ENCODE measurements at regions not wholly inside any gene's neighbourhood (a gene's known extent, or its start where the extent isn't known, plus 50 kb on each side); places are given as distances from the start of the nearest gene placed in this dataset.

GRCh38 chr2:100757621-100758394 lies 62.1 kb upstream of the NPAS2 start:
- DNase-seq (ENCODE audit: low spot score): no peak
- H2AFZ ChIP-seq (replicated peaks): no peak overlapping the region
- no peaks in the 10 kb centered on the region for H3F3A ChIP-seq (ENCODE audit: low read depth)
- no peak overlapping the region for H3K27ac ChIP-seq
- Mint-ChIP-seq H3K4me1 (no peaks in the 10 kb centered on the region), H3K9me3 (no peaks in the 10 kb centered on the region), H3K27me3 (ENCODE audit: insufficient read depth, low read depth) (peaks cover 4% of the 10 kb centered on the region), H3K27ac (no peak overlapping the region), H3K36me3 (no peaks in the 10 kb centered on the region), H3K4me3 (no peak overlapping the region)
- no peak overlapping the region for H3K4me3 ChIP-seq
- H3K4me2 ChIP-seq: no peak overlapping the region
- no peaks in the 10 kb centered on the region for H3K4me1 ChIP-seq
- H4K20me1 ChIP-seq (ENCODE audit: low read depth): no peaks in the 10 kb centered on the region
- no peaks in the 10 kb centered on the region for H3K9me3 ChIP-seq (ENCODE audit: low read depth)
- no peaks in the 10 kb centered on the region for H3K36me3 ChIP-seq
- H3K79me2 ChIP-seq (ENCODE audit: low read depth): no peaks in the 10 kb centered on the region
- no peak overlapping the region for H3K9ac ChIP-seq
- no peak for TF ChIP-seq EZH2 (IDR thresholded peaks at IDR 0.05)
- no peak for TF ChIP-seq EZH2phosphoT487 (IDR thresholded peaks at IDR 0.05)
- no peak for TF ChIP-seq CTCF (IDR thresholded peaks at IDR 0.05)
- no peaks in the 10 kb centered on the region for H3K27me3 ChIP-seq

- H3K27me3 ChIP-seq: no peaks in the 10 kb centered on the region
- no peaks in the 10 kb centered on the region for H3K4me1 Mint-ChIP-seq
- TF ChIP-seq EZH2phosphoT487 (IDR thresholded peaks at IDR 0.05) (no peak), CTCF (IDR thresholded peaks at IDR 0.05) (no peak), EZH2 (IDR thresholded peaks at IDR 0.05) (no peak)
- no peaks in the 10 kb centered on the region for H3K36me3 Mint-ChIP-seq
- no peaks in the 10 kb centered on the region for H3K36me3 ChIP-seq
- no peaks in the 10 kb centered on the region for H3K4me1 ChIP-seq
- H3K27me3 Mint-ChIP-seq (ENCODE audit: insufficient read depth, low read depth): peaks cover 2% of the 10 kb centered on the region
- no peaks in the 10 kb centered on the region for H4K20me1 ChIP-seq (ENCODE audit: low read depth)
- H3K4me3 Mint-ChIP-seq: no peak overlapping the region
- H3K9me3 Mint-ChIP-seq: no peaks in the 10 kb centered on the region
- no peak overlapping the region for H3K9ac ChIP-seq
- DNase-seq (ENCODE audit: low spot score): no peak
- H3K27ac ChIP-seq: no peak overlapping the region
- H3F3A ChIP-seq (ENCODE audit: low read depth): no peaks in the 10 kb centered on the region
- H3K79me2 ChIP-seq (ENCODE audit: low read depth): no peaks in the 10 kb centered on the region
- no peak overlapping the region for H2AFZ ChIP-seq (replicated peaks)
- no peak overlapping the region for H3K4me2 ChIP-seq
- no peak overlapping the region for H3K27ac Mint-ChIP-seq
- no peak overlapping the region for H3K4me3 ChIP-seq
- no peaks in the 10 kb centered on the region for H3K9me3 ChIP-seq (ENCODE audit: low read depth)
Measured at GRCh38 chr2:100759901-100760300, 60.0 kb upstream of the NPAS2 start.

- Histone ChIP-seq H3K27ac (no peak overlapping the region), H3K9ac (no peak overlapping the region), H4K20me1 (ENCODE audit: low read depth) (no peaks in the 10 kb centered on the region), H3K9me3 (ENCODE audit: low read depth) (no peaks in the 10 kb centered on the region), H3K4me1 (no peaks in the 10 kb centered on the region), H3K36me3 (no peaks in the 10 kb centered on the region), H3K4me2 (no peak overlapping the region), H3K27me3 (no peaks in the 10 kb centered on the region), H2AFZ (replicated peaks) (no peak overlapping the region), H3F3A (ENCODE audit: low read depth) (no peaks in the 10 kb centered on the region), H3K79me2 (ENCODE audit: low read depth) (no peaks in the 10 kb centered on the region), H3K4me3 (no peak overlapping the region)
- H3K27me3 Mint-ChIP-seq (ENCODE audit: insufficient read depth, low read depth): peaks cover 2% of the 10 kb centered on the region
- H3K9me3 Mint-ChIP-seq: no peaks in the 10 kb centered on the region
- no peaks in the 10 kb centered on the region for H3K4me1 Mint-ChIP-seq
- TF ChIP-seq EZH2phosphoT487 (IDR thresholded peaks at IDR 0.05) (no peak), EZH2 (IDR thresholded peaks at IDR 0.05) (no peak), CTCF (IDR thresholded peaks at IDR 0.05) (no peak)
- no peak for DNase-seq (ENCODE audit: low spot score)
- no peaks in the 10 kb centered on the region for H3K36me3 Mint-ChIP-seq
- no peak overlapping the region for H3K4me3 Mint-ChIP-seq
- H3K27ac Mint-ChIP-seq: no peak overlapping the region
Measured at GRCh38 chr2:100761365-100761764, 58.6 kb upstream of the NPAS2 start.
